GM21737 (cell line): ENCODE measurements at regions not wholly inside any gene's neighbourhood (a gene's known extent, or its start where the extent isn't known, plus 50 kb on each side); places are given as distances from the start of the nearest gene placed in this dataset.

Experiments
- ATAC-seq: cut with Tn5 transposase; IDR thresholded peaks from one replicate; pipeline ENCODE4 v1.9.1; 2021; ENCODE audit warnings: mild to moderate bottlenecking, moderate library complexity; ENCODE audit not compliant: unreplicated experiment

GRCh38 chr15:95946241-95946640 is 384.3 kb upstream of the NR2F2 start:
- ATAC-seq: no peak

GRCh38 chr15:95946926-95947325 is 383.6 kb upstream of the NR2F2 start:
- ATAC-seq: no peak

- no peak for ATAC-seq
These were observed 382.1 kb upstream of the NR2F2 start for GRCh38 chr15:95948411-95948810.

- ATAC-seq: no peak
These were observed 377.5 kb upstream of the NR2F2 start for GRCh38 chr15:95953032-95953431.

- ATAC-seq: no peak
These were observed 372.6 kb upstream of the NR2F2 start for GRCh38 chr15:95957861-95958260.

GRCh38 chr15:95958382-95958781 is 372.1 kb upstream of the NR2F2 start:
- no peak for ATAC-seq

GRCh38 chr15:95968856-95969255 is 361.6 kb upstream of the NR2F2 start:
- no peak for ATAC-seq

- ATAC-seq: no peak
These were observed 360.2 kb upstream of the NR2F2 start for GRCh38 chr15:95970326-95970725.

GRCh38 chr15:95972041-95972553 is 358.4 kb upstream of the NR2F2 start:
- ATAC-seq: no peak

GRCh38 chr15:95972812-95973211 is 357.7 kb upstream of the NR2F2 start:
- no peak for ATAC-seq

GRCh38 chr15:95973566-95974256 is 356.8 kb upstream of the NR2F2 start:
- peak; percentile 52 for ATAC-seq

GRCh38 chr15:95975212-95975611 is 355.3 kb upstream of the NR2F2 start:
- no peak for ATAC-seq

- no peak for ATAC-seq
These were observed 351.2 kb upstream of the NR2F2 start for GRCh38 chr15:95979286-95979685.

- no peak for ATAC-seq
These were observed 349.3 kb upstream of the NR2F2 start for GRCh38 chr15:95981209-95981608.

GRCh38 chr15:95987299-95987698 is 343.2 kb upstream of the NR2F2 start:
- ATAC-seq: no peak

GRCh38 chr15:95987886-95988573 is 342.5 kb upstream of the NR2F2 start:
- ATAC-seq: no peak

- no peak for ATAC-seq
These were observed 342.0 kb upstream of the NR2F2 start for GRCh38 chr15:95988574-95988887.

GRCh38 chr15:95989392-95989791 is 341.1 kb upstream of the NR2F2 start:
- no peak for ATAC-seq

GRCh38 chr15:95990833-95991232 is 339.7 kb upstream of the NR2F2 start:
- ATAC-seq: no peak

- no peak for ATAC-seq
These were observed 336.1 kb upstream of the NR2F2 start for GRCh38 chr15:95994418-95994817.

GRCh38 chr15:95995375-95996168 is 334.9 kb upstream of the NR2F2 start:
- no peak for ATAC-seq

GRCh38 chr15:95996494-95996893 is 334.0 kb upstream of the NR2F2 start:
- no peak for ATAC-seq
